ENCODE measurements at regions not wholly inside any gene's neighbourhood (a gene's known extent, or its start where the extent isn't known, plus 50 kb on each side); places are given as distances from the start of the nearest gene placed in this dataset.

- DNase-seq (ENCODE audit: low spot score): no peak
Measured at GRCh38 chr4:89549907-89550306, 242.3 kb upstream of the GPRIN3 start.

GRCh38 chr4:89545315-89545714, 237.7 kb upstream of the GPRIN3 start:
- DNase-seq (ENCODE audit: low spot score): no peak

- DNase-seq (ENCODE audit: low spot score): no peak
Measured at GRCh38 chr4:89541998-89542397, 234.4 kb upstream of the GPRIN3 start.

- DNase-seq (ENCODE audit: low spot score): no peak
Measured at GRCh38 chr4:89539797-89540711, 232.5 kb upstream of the GPRIN3 start.

GRCh38 chr4:89539374-89539773, 231.8 kb upstream of the GPRIN3 start:
- DNase-seq (ENCODE audit: low spot score): peak; percentile 45

GRCh38 chr4:89538886-89539285, 231.3 kb upstream of the GPRIN3 start:
- no peak for DNase-seq (ENCODE audit: low spot score)

GRCh38 chr4:89538171-89538570, 230.6 kb upstream of the GPRIN3 start:
- no peak for DNase-seq (ENCODE audit: low spot score)

- DNase-seq (ENCODE audit: low spot score): no peak
Measured at GRCh38 chr4:89537281-89537680, 229.7 kb upstream of the GPRIN3 start.

GRCh38 chr4:89535251-89535650, 227.7 kb upstream of the GPRIN3 start:
- DNase-seq (ENCODE audit: low spot score): no peak

GRCh38 chr4:89534356-89534755, 226.8 kb upstream of the GPRIN3 start:
- no peak for DNase-seq (ENCODE audit: low spot score)

- no peak for DNase-seq (ENCODE audit: low spot score)
Measured at GRCh38 chr4:89531932-89532640, 224.5 kb upstream of the GPRIN3 start.

- no peak for DNase-seq (ENCODE audit: low spot score)
Measured at GRCh38 chr4:89528526-89529133, 221.0 kb upstream of the GPRIN3 start.

GRCh38 chr4:89521826-89522225, 214.2 kb upstream of the GPRIN3 start:
- DNase-seq (ENCODE audit: low spot score): no peak

- DNase-seq (ENCODE audit: low spot score): no peak
Measured at GRCh38 chr4:89519771-89520320, 212.2 kb upstream of the GPRIN3 start.

- no peak for DNase-seq (ENCODE audit: low spot score)
Measured at GRCh38 chr4:89518259-89518658, 210.7 kb upstream of the GPRIN3 start.

- DNase-seq (ENCODE audit: low spot score): no peak
Measured at GRCh38 chr4:89514811-89515210, 207.2 kb upstream of the GPRIN3 start.

- no peak for DNase-seq (ENCODE audit: low spot score)
Measured at GRCh38 chr4:89511776-89512175, 204.2 kb upstream of the GPRIN3 start.

GRCh38 chr4:89509708-89510281, 202.2 kb upstream of the GPRIN3 start:
- DNase-seq (ENCODE audit: low spot score): peak; percentile 54

- no peak for DNase-seq (ENCODE audit: low spot score)
Measured at GRCh38 chr4:89506866-89507491, 199.4 kb upstream of the GPRIN3 start.

- DNase-seq (ENCODE audit: low spot score): no peak
Measured at GRCh38 chr4:89502581-89502980, 195.0 kb upstream of the GPRIN3 start.

- DNase-seq (ENCODE audit: low spot score): no peak
Measured at GRCh38 chr4:89497517-89498308, 190.1 kb upstream of the GPRIN3 start.

Measured in AG08395 (cell line).